GM23248 (cell line): ENCODE measurements at regions not wholly inside any gene's neighbourhood (a gene's known extent, or its start where the extent isn't known, plus 50 kb on each side); places are given as distances from the start of the nearest gene placed in this dataset.

ENCODE experiments used
- EZH2 ChIP-seq: fragments of 200-600 bp; sonication (generic); IDR thresholded peaks from 2 replicates; pipeline ENCODE4 v1.6.1; 2018; ENCODE audit warnings: antibody characterized with exemption, mild to moderate bottlenecking; ENCODE audit not compliant: insufficient read depth, poor library complexity, severe bottlenecking
- EZH2phosphoT487 ChIP-seq: fragments of 200-600 bp; sonication (generic); IDR thresholded peaks from 2 replicates; pipeline ENCODE4 v1.6.1; 2018; ENCODE audit warnings: antibody characterized with exemption, moderate library complexity, mild to moderate bottlenecking, low read depth; ENCODE audit not compliant: insufficient read depth

GRCh38 chr3:34365231-34365630 is 566.8 kb downstream of the PDCD6IP start:
- TF ChIP-seq EZH2phosphoT487 (no peak), EZH2 (no peak)
